ENCODE measurements at regions not wholly inside any gene's neighbourhood (a gene's known extent, or its start where the extent isn't known, plus 50 kb on each side); places are given as distances from the start of the nearest gene placed in this dataset.

DNA sequence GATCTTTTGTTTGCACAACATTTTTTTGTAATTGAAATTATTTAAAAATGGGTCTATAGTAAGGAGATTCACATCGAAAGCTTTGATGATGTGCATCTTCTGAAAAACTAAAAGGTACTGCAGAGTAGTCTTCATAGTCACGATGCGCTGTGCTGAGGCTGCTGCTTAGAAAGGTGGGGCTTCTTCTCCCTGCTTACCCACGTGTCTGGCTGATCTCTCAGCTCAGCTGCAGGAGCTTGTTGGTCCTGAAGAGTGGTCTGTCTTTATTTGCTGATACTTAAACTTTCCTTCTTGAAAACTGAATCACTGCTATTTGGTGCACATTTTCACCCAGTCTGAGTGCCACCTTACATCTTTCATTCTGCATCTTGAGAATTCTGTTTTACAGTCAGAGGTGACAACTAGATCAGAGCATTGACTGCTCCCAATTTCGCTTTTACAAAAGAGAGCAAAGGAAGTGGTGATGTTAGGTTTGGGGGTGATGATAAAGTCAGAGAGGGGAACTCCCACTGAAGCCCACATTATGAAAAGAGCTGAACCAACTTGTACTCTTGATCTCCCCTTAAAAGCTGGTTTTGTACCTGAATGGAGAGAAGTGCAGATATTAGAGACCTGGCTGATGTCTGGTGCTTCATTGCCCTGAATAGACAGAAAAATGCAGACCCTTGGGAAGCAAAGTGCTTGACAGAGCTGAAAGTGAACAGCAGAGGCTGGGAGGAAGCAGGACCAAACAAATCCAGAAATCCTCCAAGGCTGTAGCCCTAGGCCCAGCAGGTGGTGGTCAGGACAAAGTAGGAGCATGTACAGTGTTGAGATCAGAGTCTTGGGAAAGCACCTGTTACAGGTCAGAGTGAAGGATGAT is 984.5 kb downstream of the TSN start:
- no peak for DNase-seq (ENCODE audit: low read depth)
- H3K4me3 ChIP-seq (ENCODE audit: low read depth, low read length), result no peak overlapping the region
- TF ChIP-seq POLR2A (IDR thresholded peaks at IDR 0.05; ENCODE audit: extremely low read depth, insufficient read length) (no peak), MYC (IDR thresholded peaks at IDR 0.05; ENCODE audit: low read depth, low read length) (no peak)
- TF ChIP-seq, protein P1, sequence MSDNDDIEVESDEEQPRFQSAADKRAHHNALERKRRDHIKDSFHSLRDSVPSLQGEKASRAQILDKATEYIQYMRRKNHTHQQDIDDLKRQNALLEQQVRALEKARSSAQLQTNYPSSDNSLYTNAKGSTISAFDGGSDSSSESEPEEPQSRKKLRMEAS (IDR thresholded peaks at IDR 0.05; ENCODE audit: low read depth, low read length), result no peak
- TF ChIP-seq, protein P2, sequence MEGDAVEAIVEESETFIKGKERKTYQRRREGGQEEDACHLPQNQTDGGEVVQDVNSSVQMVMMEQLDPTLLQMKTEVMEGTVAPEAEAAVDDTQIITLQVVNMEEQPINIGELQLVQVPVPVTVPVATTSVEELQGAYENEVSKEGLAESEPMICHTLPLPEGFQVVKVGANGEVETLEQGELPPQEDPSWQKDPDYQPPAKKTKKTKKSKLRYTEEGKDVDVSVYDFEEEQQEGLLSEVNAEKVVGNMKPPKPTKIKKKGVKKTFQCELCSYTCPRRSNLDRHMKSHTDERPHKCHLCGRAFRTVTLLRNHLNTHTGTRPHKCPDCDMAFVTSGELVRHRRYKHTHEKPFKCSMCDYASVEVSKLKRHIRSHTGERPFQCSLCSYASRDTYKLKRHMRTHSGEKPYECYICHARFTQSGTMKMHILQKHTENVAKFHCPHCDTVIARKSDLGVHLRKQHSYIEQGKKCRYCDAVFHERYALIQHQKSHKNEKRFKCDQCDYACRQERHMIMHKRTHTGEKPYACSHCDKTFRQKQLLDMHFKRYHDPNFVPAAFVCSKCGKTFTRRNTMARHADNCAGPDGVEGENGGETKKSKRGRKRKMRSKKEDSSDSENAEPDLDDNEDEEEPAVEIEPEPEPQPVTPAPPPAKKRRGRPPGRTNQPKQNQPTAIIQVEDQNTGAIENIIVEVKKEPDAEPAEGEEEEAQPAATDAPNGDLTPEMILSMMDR (IDR thresholded peaks at IDR 0.05; ENCODE audit: low read depth, low read length), result no peak

DNA sequence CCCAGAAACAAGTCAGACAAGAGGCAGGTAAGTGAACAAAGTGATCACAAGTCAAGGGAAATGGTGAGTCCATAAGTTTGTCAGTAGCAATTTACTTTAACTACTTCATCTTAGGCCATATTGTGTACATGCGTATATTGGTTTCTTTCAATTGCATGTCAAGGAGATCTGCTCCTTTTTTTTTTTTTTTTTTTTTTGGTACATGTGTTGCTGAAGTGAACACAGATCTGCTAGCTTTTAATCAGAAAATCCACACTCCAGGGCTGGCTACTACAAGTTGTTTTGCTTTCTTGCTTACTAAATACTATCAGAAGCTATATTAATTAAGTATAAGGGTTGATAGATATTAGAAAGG is 985.1 kb downstream of the TSN start:
- DNase-seq (ENCODE audit: low read depth), result no peak
- TF ChIP-seq, protein P1 (IDR thresholded peaks at IDR 0.05; ENCODE audit: low read depth, low read length), result no peak
- no peak for TF ChIP-seq MYC (IDR thresholded peaks at IDR 0.05; ENCODE audit: low read depth, low read length)
- no peak for TF ChIP-seq POLR2A (IDR thresholded peaks at IDR 0.05; ENCODE audit: extremely low read depth, insufficient read length)
- TF ChIP-seq, protein P2 (IDR thresholded peaks at IDR 0.05; ENCODE audit: low read depth, low read length), result no peak
- no peak overlapping the region for H3K4me3 ChIP-seq (ENCODE audit: low read depth, low read length)

DNA sequence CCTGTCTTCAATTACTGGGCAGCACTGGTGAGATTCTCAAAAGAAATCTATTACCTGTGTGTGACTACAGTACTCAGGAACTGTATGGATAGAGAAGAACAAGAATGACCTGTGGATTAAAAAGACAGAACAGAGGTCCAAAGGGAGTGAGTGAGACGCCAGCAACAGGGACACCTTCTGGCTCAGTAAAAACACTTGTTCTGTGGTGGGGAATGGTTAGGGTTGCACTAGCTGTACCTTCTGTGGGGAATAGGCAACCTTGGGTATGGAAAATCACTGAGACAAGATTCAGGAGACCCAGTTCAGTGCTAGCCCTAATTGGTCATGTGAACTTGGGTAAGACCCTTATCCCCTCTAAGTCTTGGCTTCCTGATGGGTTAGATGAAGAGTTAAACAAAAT is 986.0 kb downstream of the TSN start:
- TF ChIP-seq, protein P2 (IDR thresholded peaks at IDR 0.05; ENCODE audit: low read depth, low read length), result no peak
- TF ChIP-seq, protein P1 (IDR thresholded peaks at IDR 0.05; ENCODE audit: low read depth, low read length), result no peak
- TF ChIP-seq MYC (IDR thresholded peaks at IDR 0.05; ENCODE audit: low read depth, low read length), result no peak
- no peak for TF ChIP-seq POLR2A (IDR thresholded peaks at IDR 0.05; ENCODE audit: extremely low read depth, insufficient read length)
- DNase-seq (ENCODE audit: low read depth), result no peak
- no peak overlapping the region for H3K4me3 ChIP-seq (ENCODE audit: low read depth, low read length)

DNA sequence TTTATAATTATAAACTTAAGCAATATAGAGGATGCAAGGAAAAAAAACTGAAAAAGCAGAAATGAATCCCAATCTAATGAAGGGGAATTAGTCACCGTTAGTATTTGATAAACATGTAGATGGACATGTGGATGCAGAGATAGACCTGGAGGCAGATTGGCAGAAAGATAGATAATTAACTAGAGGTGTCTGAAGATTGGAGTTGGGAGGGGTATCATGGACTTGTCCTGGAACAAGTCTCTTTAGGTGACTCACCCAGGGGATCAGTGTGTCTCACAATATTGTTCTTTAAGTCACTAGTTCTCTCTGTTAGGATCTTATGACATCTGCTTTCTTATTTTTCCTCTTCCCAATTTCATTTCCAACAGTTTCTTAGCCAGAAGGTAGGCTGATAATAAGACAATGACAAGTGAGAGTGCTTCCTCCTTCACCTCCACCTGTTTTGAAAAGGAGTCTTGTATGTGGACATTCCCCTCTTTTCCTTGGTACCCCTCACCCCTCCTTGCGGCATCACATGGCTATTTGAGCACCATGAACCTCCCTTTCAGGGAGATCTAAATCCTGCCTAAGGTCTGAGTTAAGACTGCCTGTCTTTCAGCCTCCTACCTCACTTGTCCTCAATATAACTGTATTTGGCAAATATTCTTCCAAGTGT is 987.7 kb downstream of the TSN start:
- TF ChIP-seq, protein P2 (IDR thresholded peaks at IDR 0.05; ENCODE audit: low read depth, low read length), result no peak
- TF ChIP-seq POLR2A (IDR thresholded peaks at IDR 0.05; ENCODE audit: extremely low read depth, insufficient read length) (no peak), MYC (IDR thresholded peaks at IDR 0.05; ENCODE audit: low read depth, low read length) (no peak)
- TF ChIP-seq, protein P1 (IDR thresholded peaks at IDR 0.05; ENCODE audit: low read depth, low read length), result no peak
- no peak for DNase-seq (ENCODE audit: low read depth)
- no peak overlapping the region for H3K4me3 ChIP-seq (ENCODE audit: low read depth, low read length)

DNA sequence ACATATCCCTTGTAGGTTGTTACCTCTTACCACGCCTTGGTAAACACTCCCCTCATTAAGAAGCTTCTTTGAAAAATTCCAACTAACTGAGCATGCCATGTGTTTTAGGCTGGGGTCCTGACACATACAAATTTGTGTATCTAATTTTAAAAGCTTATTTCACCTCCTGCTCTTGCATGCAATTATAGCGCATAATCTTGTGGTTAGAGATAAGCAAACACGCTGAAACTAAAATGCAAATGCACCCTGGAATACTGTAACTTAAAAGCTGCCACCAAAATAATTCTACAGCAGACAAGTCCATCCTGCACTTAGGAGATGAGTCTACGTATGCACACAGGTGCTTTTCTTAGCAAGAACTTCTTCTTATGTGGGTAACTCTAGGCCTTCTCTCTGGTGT is 990.2 kb downstream of the TSN start:
- no peak overlapping the region for H3K4me3 ChIP-seq (ENCODE audit: low read depth, low read length)
- TF ChIP-seq, protein P1 (IDR thresholded peaks at IDR 0.05; ENCODE audit: low read depth, low read length), result no peak
- TF ChIP-seq, protein P2 (IDR thresholded peaks at IDR 0.05; ENCODE audit: low read depth, low read length), result no peak
- no peak for TF ChIP-seq POLR2A (IDR thresholded peaks at IDR 0.05; ENCODE audit: extremely low read depth, insufficient read length)
- TF ChIP-seq MYC (IDR thresholded peaks at IDR 0.05; ENCODE audit: low read depth, low read length), result no peak
- DNase-seq (ENCODE audit: low read depth), result no peak
